HG02571 (cell line): ENCODE measurements at regions not wholly inside any gene's neighbourhood (a gene's known extent, or its start where the extent isn't known, plus 50 kb on each side); places are given as distances from the start of the nearest gene placed in this dataset.
A peak's percentile ranks its signal among the peaks of the same experiment; 100 is the strongest.

Experiments
- ATAC-seq: cut with Tn5 transposase; IDR thresholded peaks from one replicate; pipeline ENCODE4 v1.9.1; 2021; ENCODE audit warnings: mild to moderate bottlenecking, moderate library complexity; ENCODE audit not compliant: unreplicated experiment

DNA sequence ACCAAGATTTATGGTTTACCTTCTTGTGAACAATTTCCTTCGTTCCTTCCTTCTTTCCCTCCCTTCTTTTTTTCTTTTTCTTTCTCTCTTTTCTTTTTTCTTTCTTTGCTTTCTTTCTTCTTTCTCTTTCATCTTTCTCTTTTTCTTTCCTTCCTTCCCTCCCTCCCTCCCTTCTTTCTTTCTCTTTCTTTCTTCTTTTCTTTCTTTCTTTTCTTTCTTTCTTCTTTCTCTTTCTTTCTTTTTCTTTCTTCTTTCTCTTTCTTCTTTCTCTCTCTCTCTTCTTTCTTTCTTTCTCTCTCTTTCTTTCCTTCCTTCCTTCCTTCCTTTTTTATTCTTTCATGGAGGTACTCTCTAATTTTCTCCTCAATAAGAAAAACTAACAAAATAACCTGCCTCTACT lies 462.1 kb upstream of the ATP2B1 start:
- ATAC-seq, result no peak

GRCh38 chr12:90167518-90168208 lies 459.0 kb upstream of the ATP2B1 start:
- no peak for ATAC-seq

GRCh38 chr12:90166671-90167070 lies 458.0 kb upstream of the ATP2B1 start:
- ATAC-seq, result no peak

- no peak for ATAC-seq
These were observed 457.4 kb upstream of the ATP2B1 start for GRCh38 chr12:90166012-90166411.

DNA sequence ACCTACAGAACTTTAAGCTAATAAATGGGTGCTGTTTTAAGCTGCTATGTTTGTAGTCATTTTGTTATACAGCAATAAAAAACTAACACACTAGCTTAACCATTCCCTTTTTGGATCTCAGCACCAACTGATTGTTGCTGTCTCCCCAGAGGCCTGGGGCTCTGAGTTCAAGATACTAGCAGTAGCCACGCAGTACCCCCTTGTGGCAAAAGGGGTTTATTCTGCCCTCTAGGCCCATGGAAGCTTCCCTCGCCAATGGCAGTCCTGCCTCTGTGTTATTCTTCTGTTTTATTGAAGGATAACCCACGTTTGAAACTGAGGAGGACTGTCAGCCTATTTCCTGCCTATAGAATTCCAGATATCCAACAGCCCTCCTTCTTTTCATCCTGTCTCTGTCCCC lies 455.3 kb upstream of the ATP2B1 start:
- ATAC-seq, result no peak

- no peak for ATAC-seq
These were observed 445.2 kb upstream of the ATP2B1 start for GRCh38 chr12:90153827-90154226.

DNA sequence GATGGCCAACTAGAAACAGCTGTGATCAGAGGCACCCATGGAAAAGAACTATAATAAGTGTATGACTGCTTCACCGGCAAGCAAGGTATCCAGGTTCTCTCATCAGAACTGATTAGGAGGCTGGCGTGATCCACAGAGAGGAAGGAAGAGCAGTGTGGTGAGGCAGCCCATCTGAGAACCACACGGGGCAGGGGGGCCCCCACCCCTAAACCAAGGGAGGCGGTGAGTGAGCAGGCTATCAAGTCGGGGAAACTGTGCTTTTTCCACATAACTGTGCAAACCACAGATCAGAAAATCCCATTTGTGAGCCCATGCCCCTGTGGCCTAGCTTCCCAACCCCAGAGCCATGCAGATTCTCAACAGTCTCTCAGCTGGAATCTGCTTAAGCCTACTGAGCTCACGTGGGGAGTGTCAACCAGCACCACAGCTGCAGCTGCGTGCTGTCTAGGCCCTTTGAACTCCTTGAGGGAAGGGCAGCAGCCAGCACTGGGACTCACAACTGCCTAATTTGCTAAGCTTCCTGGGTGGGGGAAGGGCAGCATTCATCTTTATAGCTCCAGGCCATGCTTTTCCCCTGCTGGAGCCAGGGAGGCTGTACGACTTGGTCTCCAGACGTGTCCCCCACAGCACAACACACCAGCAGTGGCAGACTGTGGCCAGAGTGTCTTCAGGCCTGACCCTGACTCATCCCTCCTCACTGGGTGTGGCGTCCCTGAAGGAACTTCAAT lies 444.4 kb upstream of the ATP2B1 start:
- no peak for ATAC-seq

GRCh38 chr12:90151491-90152015 lies 442.9 kb upstream of the ATP2B1 start:
- ATAC-seq, result no peak

DNA sequence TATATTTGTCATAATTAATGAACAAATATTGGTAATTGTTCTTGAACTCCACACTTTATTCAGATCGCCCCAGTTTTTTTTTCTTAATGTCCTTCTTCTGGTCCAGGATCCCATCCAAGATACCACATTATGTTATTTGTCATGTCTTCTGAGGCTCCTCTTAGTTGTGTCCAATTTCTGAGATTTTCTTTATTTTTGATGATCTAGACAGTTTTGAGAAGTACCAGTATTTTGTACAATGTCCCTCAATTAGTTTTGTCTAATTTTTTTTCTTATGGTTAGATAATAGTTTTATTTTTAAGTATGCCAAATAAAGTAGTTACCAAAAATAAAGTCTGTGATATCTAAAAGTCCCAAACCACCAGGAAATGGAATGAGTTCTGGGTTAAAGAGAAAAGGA lies 440.8 kb upstream of the ATP2B1 start:
- ATAC-seq, result no peak

GRCh38 chr12:90129366-90130030 lies 420.9 kb upstream of the ATP2B1 start:
- no peak for ATAC-seq

GRCh38 chr12:90128526-90128925 lies 419.9 kb upstream of the ATP2B1 start:
- ATAC-seq, result no peak

- ATAC-seq, result no peak
These were observed 417.5 kb upstream of the ATP2B1 start for GRCh38 chr12:90126125-90126524.

- ATAC-seq, result no peak
These were observed 416.3 kb upstream of the ATP2B1 start for GRCh38 chr12:90124914-90125313.

GRCh38 chr12:90124289-90124688 lies 415.7 kb upstream of the ATP2B1 start:
- ATAC-seq, result no peak

GRCh38 chr12:90122681-90123080 lies 414.0 kb upstream of the ATP2B1 start:
- ATAC-seq, result no peak

DNA sequence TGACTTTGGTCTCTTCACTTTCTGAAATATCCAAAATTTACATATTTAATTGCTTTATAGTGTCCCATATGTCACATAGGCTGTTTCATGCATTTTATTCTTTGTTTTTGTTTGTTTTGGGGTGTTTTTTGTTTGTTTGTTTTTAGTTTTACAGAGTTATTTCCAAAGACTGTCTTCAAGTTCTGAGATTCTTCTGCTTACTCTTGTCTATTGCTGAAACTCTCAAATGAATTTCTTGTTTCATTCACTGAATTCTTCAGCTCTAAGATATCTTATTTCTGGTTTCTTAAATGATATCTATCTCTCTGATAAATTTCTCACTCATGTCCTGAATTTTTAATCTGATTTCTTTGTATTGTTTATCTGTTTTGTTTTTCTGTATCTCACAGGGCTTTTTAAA lies 412.0 kb upstream of the ATP2B1 start:
- no peak for ATAC-seq

DNA sequence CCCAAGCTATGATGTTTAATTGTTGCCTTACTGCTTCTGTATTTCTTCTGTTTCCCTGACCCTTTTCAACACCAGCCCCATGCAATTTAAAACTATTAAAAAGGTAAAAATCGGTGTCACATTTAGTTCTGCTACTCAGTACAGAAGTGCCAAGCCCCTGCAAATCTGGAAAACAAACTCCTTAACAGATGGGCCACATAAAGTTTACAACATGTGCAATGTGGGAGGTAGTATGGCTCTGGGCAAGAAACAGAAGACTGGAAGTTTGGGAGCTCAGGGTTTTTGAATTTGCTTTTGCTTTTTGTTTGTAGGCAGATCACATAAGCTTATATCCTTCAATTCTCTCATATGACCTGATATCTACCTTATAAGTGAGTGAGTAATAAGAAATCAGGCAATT lies 404.0 kb upstream of the ATP2B1 start:
- ATAC-seq, result no peak

DNA sequence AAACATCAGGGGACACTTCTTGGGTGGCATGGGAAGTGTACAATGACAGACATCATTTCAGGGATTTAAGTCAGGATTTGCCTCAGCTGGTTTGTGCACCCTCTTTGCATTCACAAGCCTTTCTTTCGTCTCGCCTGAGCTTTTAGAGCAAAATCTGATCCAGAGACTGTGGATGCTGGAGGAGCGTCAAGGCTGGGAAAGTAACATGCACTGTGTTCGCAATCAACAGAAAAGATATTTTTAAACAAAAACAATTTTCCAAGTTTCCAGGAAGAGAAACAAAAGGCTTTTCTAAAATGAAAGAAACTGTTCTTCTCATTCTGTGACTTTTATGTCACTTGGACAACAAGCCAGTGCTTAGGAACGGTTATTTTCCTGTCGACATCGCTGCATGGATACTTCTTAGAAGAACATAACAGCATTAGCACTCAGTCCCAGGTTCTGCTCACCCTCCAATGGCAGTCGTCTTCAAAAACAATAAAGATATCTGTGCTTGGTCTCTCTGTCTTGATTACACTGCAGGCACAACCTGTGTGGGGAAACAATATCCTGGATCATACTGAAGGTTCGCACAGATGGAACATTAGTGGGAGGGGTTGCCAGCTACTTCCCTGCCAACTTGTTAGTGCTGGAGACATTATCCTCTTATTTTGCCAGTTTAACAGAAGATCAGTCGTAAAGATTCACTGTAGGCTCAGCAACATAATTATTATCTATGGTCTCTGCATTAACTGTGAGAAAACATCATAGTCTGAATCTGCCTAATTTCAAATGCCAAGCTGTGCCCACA lies 403.3 kb upstream of the ATP2B1 start:
- ATAC-seq, result no peak

- no peak for ATAC-seq
These were observed 397.9 kb upstream of the ATP2B1 start for GRCh38 chr12:90106568-90106967.

DNA sequence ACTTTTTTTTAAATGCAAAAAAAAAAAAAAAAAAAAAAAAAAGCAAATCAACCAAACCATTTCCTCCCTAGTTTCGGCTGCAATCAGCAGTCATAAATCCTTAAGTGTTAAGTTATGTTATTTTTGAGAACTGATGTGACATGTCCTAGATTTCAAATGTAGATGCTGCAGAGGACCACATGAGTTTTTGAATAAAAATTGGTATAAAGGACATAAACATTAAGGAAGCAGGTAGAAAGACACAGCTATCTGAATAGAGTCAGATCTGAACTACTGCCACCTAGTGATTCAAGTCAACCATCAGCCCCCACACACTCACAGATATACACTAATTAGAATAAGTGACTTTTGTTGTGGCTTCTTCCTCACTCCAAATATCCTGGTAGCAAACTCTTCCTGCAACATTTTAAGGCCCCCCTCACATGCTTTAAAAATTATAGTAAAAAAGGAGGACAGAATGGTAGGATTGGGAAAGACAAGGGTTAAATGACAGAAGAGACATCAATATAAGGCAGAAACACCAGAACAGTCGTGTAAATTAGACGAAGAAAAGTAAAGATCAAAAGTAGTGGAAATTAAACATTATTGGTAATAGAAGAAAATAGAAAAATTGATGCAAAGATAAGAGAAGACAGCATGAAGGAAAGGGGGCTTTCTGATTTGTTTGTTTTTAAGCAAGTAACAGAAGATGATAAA lies 394.5 kb upstream of the ATP2B1 start:
- ATAC-seq, result peak; percentile 88
